ENCODE measurements at regions not wholly inside any gene's neighbourhood (a gene's known extent, or its start where the extent isn't known, plus 50 kb on each side); places are given as distances from the start of the nearest gene placed in this dataset.

- no peak for TF ChIP-seq CTCF (IDR thresholded peaks at IDR 0.05; ENCODE audit: extremely low read depth, insufficient read depth, missing control alignments)
- no peak for DNase-seq (ENCODE audit: low spot score)
- in situ Hi-C loops (cut with MboI; ENCODE audit: low pct_unique_long_range_greater_than_20kb, low sequenced_read_pairs, unreplicated experiment) = no loop called here
Observed at GRCh38 chr14:62002642-62003041, 240.4 kb downstream of the SNAPC1 start.

GRCh38 chr14:62003701-62004100, 241.5 kb downstream of the SNAPC1 start:
- in situ Hi-C loops (cut with MboI; ENCODE audit: low pct_unique_long_range_greater_than_20kb, low sequenced_read_pairs, unreplicated experiment) = no loop called here
- no peak for DNase-seq (ENCODE audit: low spot score)
- TF ChIP-seq CTCF (IDR thresholded peaks at IDR 0.05; ENCODE audit: extremely low read depth, insufficient read depth, missing control alignments) = no peak

- no peak for DNase-seq (ENCODE audit: low spot score)
- in situ Hi-C loops (cut with MboI; ENCODE audit: low pct_unique_long_range_greater_than_20kb, low sequenced_read_pairs, unreplicated experiment) = no loop called here
- no peak for TF ChIP-seq CTCF (IDR thresholded peaks at IDR 0.05; ENCODE audit: extremely low read depth, insufficient read depth, missing control alignments)
Observed at GRCh38 chr14:62006116-62006731, 244.0 kb downstream of the SNAPC1 start.

DNA sequence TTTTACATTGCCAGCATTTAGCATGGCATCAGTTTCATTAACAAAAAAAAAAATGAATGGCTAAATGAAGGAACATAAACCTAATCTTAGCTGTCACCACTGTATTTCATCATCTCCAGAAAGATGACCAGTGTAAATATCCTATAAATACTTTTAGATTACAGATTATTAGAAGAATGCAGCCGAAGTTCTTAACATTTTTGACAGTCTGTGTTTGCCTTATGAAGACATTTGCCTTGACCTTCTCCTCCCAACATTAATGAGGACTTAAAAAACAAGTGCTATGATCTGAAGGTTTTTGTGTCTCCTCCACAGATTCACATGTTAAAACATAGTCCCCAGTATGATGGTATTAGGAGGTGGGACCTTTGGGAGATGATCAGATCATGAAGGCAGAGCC, 253.0 kb downstream of the SNAPC1 start:
- no peak for DNase-seq (ENCODE audit: low spot score)
- TF ChIP-seq CTCF (IDR thresholded peaks at IDR 0.05; ENCODE audit: extremely low read depth, insufficient read depth, missing control alignments) = no peak
- in situ Hi-C loops (cut with MboI; ENCODE audit: low pct_unique_long_range_greater_than_20kb, low sequenced_read_pairs, unreplicated experiment) = no loop called here

DNA sequence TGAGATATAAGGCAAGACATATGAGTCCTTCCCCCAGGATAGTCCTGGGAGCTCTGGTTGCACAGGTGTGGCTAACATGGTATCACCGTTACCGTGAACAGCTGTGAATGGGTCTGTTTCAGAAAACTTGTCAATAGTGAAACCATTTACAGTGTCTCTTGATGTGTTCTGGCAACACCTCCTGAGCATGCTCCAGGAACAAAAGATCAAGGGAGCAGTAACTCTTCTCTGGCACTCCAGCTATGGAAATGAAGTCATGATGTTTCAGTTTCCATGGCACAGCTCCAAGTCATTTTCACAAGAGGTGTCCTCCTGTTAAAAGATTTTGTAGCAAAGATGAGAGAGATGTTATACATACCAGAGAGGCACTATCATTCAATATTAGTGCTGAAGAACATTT, 253.7 kb downstream of the SNAPC1 start:
- no peak for TF ChIP-seq CTCF (IDR thresholded peaks at IDR 0.05; ENCODE audit: extremely low read depth, insufficient read depth, missing control alignments)
- peak; percentile 5 for DNase-seq (ENCODE audit: low spot score)
- in situ Hi-C loops (cut with MboI; ENCODE audit: low pct_unique_long_range_greater_than_20kb, low sequenced_read_pairs, unreplicated experiment) = no loop called here

- TF ChIP-seq CTCF (IDR thresholded peaks at IDR 0.05; ENCODE audit: extremely low read depth, insufficient read depth, missing control alignments) = no peak
- no peak for DNase-seq (ENCODE audit: low spot score)
- in situ Hi-C loops (cut with MboI; ENCODE audit: low pct_unique_long_range_greater_than_20kb, low sequenced_read_pairs, unreplicated experiment) = no loop called here
Observed at GRCh38 chr14:62017651-62018230, 255.5 kb downstream of the SNAPC1 start.

Data from GM13977 (cell line).